RWPE2 (cell line): ENCODE measurements at regions not wholly inside any gene's neighbourhood (a gene's known extent, or its start where the extent isn't known, plus 50 kb on each side); places are given as distances from the start of the nearest gene placed in this dataset.

Experiments
- ATAC-seq: fragments of 200-7000 bp; cut with Tn5 transposase; 3 replicates; pipeline ENCODE4 v1.9.1; 2021; ENCODE audit warnings: low read depth
- DNase-seq: peaks from one replicate; pipeline ENCODE4 v3.0.0-alpha.2; 2020; ENCODE audit warnings: low spot score
- H3K27ac ChIP-seq: fragments of 450-650 bp; 2 replicates; pipeline ENCODE4 v1.5.1; 2017; ENCODE audit warnings: mild to moderate bottlenecking; ENCODE audit not compliant: poor library complexity, severe bottlenecking
- H3K27me3 ChIP-seq: fragments of 250-450 bp; sonication (Bioruptor Pico); 2 replicates; pipeline ENCODE4 v1.5.1; 2021; ENCODE audit warnings: mild to moderate bottlenecking, moderate library complexity; ENCODE audit not compliant: insufficient read depth, poor library complexity, severe bottlenecking
- H3K36me3 ChIP-seq: fragments of 250-450 bp; sonication (Bioruptor Pico); 2 replicates; pipeline ENCODE4 v1.5.1; 2020; ENCODE audit warnings: low read depth, mild to moderate bottlenecking, moderate library complexity
- H3K4me1 ChIP-seq: fragments of 250-450 bp; sonication (Bioruptor Pico); 2 replicates; pipeline ENCODE4 v1.5.1; 2021; ENCODE audit warnings: mild to moderate bottlenecking, moderate library complexity; ENCODE audit not compliant: insufficient read depth, poor library complexity, severe bottlenecking
- H3K4me3 ChIP-seq: fragments of 250-450 bp; sonication (Bioruptor Pico); 2 replicates; pipeline ENCODE4 v1.5.1; 2021; ENCODE audit warnings: mild to moderate bottlenecking, moderate library complexity; ENCODE audit not compliant: severe bottlenecking
- H3K9me3 ChIP-seq: fragments of 250-450 bp; sonication (Bioruptor Pico); 2 replicates; pipeline ENCODE4 v1.5.1; 2021; ENCODE audit warnings: mild to moderate bottlenecking, moderate library complexity; ENCODE audit not compliant: severe bottlenecking
- TF ChIP-seq, protein P1 (sequence below): fragments of 450-650 bp; IDR thresholded peaks from one replicate; pipeline ENCODE4 v1.5.1; 2017; ENCODE audit warnings: mild to moderate bottlenecking, moderate library complexity; ENCODE audit not compliant: poor library complexity, severe bottlenecking

DNA sequence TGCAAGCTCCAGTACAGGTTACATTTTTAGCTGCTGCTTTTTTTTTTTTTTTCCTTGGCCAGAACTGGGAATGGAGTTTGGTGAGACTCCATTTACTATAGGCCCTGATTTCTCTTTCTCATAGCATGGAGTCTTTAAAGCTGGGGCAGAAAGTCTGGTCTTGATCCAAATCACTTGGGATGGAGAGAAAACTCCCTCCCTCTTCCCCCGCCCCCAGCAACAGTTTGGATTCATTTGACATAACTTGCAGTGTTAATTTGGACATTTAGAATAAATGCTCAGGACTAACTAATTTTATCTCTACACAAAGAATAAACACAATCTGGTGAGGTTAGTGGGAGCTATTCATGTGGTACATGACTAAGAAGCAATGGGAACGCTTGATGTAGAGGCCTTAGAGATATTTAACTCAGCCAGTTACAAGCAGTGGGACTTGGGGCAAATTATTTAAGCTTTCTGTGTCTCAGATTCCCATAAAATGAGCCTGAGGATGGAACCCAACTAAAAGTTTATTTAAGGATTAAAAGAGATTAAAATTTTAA is 107.3 kb upstream of the ARHGAP5 start:
- Histone ChIP-seq H3K27me3 (no peaks in the 10 kb centered on the region), H3K4me1 (peaks cover 3% of the 10 kb centered on the region), H3K4me3 (no peak overlapping the region), H3K36me3 (no peaks in the 10 kb centered on the region), H3K27ac (no peak overlapping the region), H3K9me3 (peaks cover 6% of the 10 kb centered on the region)
- DNase-seq (no peak), ATAC-seq (no peak)
- TF ChIP-seq, protein P1, sequence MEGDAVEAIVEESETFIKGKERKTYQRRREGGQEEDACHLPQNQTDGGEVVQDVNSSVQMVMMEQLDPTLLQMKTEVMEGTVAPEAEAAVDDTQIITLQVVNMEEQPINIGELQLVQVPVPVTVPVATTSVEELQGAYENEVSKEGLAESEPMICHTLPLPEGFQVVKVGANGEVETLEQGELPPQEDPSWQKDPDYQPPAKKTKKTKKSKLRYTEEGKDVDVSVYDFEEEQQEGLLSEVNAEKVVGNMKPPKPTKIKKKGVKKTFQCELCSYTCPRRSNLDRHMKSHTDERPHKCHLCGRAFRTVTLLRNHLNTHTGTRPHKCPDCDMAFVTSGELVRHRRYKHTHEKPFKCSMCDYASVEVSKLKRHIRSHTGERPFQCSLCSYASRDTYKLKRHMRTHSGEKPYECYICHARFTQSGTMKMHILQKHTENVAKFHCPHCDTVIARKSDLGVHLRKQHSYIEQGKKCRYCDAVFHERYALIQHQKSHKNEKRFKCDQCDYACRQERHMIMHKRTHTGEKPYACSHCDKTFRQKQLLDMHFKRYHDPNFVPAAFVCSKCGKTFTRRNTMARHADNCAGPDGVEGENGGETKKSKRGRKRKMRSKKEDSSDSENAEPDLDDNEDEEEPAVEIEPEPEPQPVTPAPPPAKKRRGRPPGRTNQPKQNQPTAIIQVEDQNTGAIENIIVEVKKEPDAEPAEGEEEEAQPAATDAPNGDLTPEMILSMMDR, result no peak

DNA sequence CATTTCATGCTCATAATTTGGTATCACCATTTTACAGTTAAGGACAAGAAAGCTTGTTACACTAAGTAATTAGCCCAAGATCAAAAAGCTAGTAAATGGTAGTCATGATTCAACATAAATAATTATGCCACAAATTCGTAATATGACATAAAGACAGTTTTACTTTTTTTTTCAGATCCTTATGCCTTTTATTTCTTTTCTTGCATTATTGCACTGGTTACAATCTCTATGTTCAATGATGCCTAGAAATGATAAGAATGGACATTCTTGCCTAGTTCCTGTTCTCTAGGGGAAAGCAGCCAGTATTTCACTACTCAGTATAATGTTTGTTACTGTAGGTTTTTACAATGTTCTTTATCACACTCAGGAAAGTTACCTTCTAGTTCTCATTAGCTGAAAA is 106.4 kb upstream of the ARHGAP5 start:
- H3K9me3 ChIP-seq, result peaks cover 6% of the 10 kb centered on the region
- H3K4me3 ChIP-seq, result no peak overlapping the region
- no peak overlapping the region for H3K27ac ChIP-seq
- H3K36me3 ChIP-seq, result no peaks in the 10 kb centered on the region
- no peak for ATAC-seq
- no peak for DNase-seq
- TF ChIP-seq, protein P1, result no peak
- H3K4me1 ChIP-seq, result peaks cover 1% of the 10 kb centered on the region
- H3K27me3 ChIP-seq, result no peaks in the 10 kb centered on the region

DNA sequence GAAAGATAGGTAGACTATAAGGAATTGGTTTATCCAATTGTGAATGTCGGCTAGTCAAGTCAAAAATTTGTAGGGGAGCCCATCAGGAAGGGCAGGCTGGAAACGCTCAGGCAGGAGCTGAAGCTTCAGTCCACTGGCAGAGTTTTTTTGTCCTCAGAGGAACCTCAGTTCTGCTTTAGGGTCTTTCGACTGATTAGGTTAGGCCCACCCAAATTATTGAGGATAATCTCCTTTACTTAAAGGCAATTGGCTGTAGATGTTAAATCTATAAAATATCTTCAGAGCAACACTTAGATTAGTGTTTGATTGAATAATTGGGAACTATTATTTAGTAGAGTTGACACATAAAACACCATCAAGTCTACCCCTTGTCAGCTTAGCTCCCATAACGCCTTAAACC is 105.5 kb upstream of the ARHGAP5 start:
- Histone ChIP-seq H3K4me1 (no peaks in the 10 kb centered on the region), H3K27me3 (no peaks in the 10 kb centered on the region), H3K36me3 (no peaks in the 10 kb centered on the region), H3K4me3 (no peak overlapping the region), H3K27ac (no peak overlapping the region), H3K9me3 (peaks cover 6% of the 10 kb centered on the region)
- ATAC-seq (no peak), DNase-seq (no peak)
- TF ChIP-seq, protein P1, result no peak

DNA sequence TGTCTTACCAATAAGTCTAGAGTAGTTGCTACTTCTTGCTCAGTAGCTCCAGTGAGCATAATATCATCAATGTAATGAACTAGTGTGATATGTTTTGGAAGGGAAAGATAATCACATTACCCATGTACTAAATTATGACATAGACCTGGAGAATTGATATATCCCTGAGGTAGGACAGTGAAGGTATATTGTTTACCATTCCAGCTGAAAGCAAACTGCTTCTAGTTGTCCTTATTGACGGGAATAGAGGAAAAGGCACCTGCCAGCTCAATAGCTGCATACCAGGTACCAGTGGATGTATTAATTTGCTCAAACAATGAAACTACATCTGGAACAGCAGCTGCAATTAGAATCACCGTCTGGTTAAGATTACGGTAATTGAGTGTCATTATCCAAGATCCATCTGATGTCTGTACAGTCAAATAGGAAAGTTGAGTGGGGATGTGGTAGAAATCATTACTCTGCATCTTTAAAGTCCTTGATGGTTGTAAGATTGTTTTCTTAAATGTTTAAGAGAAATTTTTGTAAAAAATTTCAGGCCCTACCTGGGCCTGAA is 100.0 kb upstream of the ARHGAP5 start:
- ATAC-seq, result no peak
- peaks cover 6% of the 10 kb centered on the region for H3K9me3 ChIP-seq
- no peak overlapping the region for H3K27ac ChIP-seq
- TF ChIP-seq, protein P1, result no peak
- no peaks in the 10 kb centered on the region for H3K27me3 ChIP-seq
- no peak for DNase-seq
- 0 out of 2 replicates have a peak, but pooled peaks cover 4% of the 10 kb centered on the region for H3K36me3 ChIP-seq
- H3K4me1 ChIP-seq, result no peaks in the 10 kb centered on the region
- no peak overlapping the region for H3K4me3 ChIP-seq

DNA sequence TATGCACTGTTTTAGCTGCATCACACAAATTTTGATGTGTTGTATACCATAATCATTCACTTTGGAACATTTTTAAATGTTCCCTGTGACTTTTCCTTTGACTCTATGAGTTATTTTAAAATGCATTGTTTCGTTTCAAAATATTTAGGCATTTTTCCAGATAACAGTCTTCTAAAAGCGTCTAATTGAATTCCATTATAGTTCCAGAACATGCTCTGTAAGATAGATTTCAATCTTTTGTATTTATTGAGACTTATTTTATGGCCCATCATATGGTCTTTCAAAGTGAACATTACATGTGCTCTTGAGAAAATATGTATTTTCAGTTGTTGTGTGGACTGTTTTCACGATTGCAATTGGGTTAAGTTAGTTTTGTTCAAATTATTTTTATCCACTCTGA is 98.7 kb upstream of the ARHGAP5 start:
- ATAC-seq (no peak), DNase-seq (no peak)
- H3K4me3 ChIP-seq, result no peak overlapping the region
- H3K27ac ChIP-seq, result no peak overlapping the region
- TF ChIP-seq, protein P1, result no peak
- H3K27me3 ChIP-seq, result no peaks in the 10 kb centered on the region
- peaks cover 9% of the 10 kb centered on the region for H3K9me3 ChIP-seq
- H3K4me1 ChIP-seq, result no peaks in the 10 kb centered on the region
- 0 out of 2 replicates have a peak, but pooled peaks cover 4% of the 10 kb centered on the region for H3K36me3 ChIP-seq
